ENCODE measurements at regions not wholly inside any gene's neighbourhood (a gene's known extent, or its start where the extent isn't known, plus 50 kb on each side); places are given as distances from the start of the nearest gene placed in this dataset.

DNA sequence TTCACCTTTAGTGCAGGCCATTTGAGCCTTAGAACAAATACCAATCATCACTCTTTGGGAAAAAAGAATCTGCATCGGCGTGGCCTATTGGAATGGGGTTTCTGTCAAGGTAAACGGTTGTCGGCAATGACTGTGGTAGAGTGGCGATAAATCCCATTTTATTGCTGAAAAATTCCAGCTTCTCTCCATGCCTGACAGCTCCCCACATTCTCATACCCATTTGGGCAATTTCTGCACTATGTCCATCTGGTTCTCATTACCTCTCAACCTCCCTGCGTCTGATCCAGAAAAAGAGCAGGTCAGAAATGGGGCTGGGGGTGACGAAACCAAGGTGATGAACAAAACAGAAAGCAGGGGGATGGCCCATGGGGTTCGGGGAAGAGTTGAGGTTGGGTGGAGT is 254.0 kb downstream of the MEIS1 start:
- ATAC-seq (ENCODE audit: poor library complexity) (no peak), DNase-seq (no peak)
- intact Hi-C loops (cut with DNase I) = no loop called here

DNA sequence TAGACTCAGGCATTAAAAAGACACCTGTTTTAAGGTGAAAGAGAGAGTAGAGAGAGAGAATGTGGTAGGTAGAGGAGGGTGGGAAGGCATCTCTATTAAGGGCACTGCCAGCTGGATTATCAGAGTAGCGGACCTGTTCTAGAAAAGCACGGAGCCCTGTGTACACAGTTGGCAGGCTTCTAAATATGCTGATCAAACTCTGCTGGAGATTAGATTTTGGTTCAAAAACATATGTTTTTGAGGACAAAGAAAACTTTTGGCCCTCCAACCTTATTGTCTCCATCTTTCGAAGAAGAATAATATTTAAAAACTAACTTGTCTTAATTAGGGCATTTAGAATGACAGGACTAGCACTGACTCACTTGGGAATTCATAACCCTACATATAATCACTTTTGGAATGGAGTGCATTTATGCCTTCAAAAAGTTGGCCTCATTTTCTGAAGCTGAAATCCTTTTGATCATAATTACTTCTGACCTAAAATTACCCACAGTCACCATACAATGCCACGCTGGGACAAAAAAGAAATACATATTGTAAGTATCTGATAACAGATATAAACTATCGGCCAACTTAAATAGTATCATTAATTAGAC is 254.6 kb downstream of the MEIS1 start:
- ATAC-seq (ENCODE audit: poor library complexity) (no peak), DNase-seq (no peak)
- intact Hi-C loops (cut with DNase I) = no loop called here

DNA sequence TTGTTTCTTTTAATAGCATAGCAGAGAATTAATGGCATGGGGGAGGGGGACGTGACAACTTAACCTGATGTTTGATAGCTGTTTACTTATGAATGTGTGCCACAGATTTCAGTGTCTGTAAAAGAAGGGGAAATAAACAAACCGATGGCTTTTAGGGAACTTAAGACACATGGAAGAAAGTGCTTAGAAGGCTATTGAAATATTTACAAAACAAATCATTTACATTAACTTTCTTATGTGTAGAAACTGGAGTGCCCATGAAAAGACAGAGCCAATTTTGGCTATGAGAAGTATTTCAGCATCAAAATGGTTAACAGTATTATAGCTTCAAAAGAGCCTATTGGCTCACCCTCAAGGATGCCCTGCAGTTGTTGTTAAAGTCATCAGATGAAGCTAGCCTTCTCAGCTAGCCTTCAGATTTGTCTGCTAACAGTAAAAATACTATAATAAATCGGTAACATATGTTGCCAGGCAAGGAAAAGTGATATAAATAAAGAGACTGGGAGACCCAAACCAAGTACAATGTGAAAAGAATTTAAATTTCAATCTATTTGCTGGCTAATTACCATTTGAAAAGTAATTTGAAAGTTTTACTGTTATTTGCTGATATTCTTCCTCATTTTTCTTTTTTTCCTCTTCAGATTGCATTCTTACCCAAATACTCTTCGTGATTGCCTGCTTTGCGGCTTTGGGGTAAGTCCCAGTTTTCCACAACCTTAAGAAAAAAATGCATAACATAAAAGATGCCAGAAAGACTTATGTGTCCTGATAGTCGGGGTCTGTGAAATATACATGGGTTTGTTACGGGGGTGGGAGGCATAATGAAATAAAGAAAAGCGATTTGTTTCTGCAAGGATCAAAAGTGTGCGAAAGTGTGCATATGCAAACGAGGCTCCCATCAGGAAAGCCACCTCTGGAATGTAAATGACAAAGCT is 256.4 kb downstream of the MEIS1 start:
- intact Hi-C loops (cut with DNase I) = no loop called here
- ATAC-seq (ENCODE audit: poor library complexity) = no peak
- no peak for DNase-seq

DNA sequence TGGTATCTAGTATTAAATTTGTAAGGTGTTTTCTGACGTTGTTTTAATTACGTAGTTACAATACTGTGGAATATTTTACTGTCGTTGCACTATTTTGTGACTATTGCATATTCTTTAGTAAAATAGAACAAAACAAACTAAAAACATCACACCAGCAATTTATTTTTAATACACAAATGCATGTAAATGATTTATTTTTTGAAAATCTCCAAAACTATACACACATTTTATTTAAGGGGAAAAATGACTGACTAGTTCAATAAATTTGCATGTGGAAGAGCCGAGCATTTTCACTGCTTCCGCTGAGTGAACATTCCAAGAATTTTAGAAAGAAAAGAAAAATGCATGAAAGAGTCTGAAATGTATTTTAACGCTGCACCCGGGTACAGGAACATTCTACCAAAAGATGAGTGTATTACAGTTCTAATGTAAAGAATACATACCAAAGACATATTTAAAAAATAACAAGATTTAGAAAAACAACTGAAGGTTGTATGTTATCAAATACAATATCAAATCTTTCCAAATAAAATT is 257.7 kb downstream of the MEIS1 start:
- no peak for ATAC-seq (ENCODE audit: poor library complexity)
- DNase-seq = no peak
- intact Hi-C loops (cut with DNase I) = no loop called here

DNA sequence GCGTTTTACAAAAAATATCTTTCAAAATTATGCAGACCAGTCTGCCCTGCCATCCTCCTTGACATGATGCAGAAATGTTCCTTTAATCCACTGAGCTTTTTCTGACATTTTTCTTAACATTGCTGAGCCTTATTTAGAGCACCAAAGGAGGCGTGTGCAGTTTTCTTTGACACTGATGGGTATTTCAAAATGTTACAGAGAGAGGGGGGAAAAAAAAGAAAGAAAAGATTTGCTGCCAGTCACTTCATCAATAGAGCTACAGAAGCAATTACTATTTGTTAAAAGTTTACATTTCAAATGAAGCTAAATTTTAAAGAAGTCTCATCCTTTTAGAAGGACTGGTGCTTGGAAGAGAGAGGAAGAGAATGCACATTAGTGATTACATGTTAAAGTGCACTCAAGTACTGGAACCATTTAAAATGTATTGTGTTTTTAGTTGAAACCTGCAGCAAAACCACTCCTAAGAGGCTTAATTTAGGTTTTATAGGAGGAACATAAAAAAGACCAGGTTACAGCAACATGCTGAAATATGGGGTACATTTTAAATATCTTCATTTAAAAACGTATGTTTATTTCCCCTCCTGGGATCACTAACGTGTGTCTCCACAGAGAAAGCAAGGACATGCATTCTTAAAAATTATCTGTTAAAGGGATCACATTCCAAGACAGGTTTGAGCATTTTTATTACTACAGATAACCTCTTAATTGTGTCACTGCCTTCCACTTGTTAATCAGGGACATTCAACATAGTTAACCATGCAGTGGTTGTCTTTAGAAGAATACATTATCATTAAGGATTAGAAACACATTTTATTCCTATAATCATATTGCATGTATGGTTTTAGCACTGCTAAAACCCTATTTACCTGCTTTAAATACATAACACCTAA is 258.4 kb downstream of the MEIS1 start:
- DNase-seq = no peak
- intact Hi-C loops (cut with DNase I) = no loop called here
- ATAC-seq (ENCODE audit: poor library complexity) = no peak

DNA sequence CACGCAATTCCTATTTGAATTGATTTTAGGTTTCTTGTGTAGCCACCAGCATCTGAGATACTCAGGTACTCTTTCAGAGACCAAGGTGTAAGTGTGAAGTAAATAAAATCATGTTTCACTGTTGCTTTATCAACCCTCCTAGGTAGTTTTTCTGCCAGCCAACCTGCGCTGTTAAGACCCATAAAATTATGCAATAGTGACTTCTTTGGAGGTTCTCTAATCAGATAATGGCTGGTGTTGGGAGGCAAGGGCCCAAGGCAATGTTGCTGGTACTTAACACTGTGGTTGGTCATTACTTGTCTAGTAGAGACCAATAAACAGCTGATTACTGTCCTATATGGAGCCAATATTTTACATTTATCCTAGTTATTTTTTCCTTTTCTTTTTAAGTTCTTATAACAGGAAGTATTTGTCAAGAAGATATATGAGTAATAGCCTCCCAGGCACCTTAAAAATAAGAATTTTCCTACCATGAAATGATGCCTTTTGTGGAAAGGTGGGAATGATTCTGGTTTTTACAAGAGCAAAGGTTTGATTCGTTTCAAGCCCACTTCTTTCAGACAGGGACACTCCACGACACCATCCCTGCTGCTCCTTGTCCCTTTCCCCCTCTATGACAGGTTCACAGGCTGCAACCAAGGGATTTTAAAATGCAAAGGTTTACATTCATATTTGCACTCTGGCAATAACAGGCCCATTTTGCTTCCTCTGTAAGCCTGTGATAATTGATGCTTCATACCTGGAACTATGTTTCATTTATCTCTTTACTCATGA is 259.3 kb downstream of the MEIS1 start:
- intact Hi-C loops (cut with DNase I) = no loop called here
- DNase-seq (no peak), ATAC-seq (ENCODE audit: poor library complexity) (no peak)

DNA sequence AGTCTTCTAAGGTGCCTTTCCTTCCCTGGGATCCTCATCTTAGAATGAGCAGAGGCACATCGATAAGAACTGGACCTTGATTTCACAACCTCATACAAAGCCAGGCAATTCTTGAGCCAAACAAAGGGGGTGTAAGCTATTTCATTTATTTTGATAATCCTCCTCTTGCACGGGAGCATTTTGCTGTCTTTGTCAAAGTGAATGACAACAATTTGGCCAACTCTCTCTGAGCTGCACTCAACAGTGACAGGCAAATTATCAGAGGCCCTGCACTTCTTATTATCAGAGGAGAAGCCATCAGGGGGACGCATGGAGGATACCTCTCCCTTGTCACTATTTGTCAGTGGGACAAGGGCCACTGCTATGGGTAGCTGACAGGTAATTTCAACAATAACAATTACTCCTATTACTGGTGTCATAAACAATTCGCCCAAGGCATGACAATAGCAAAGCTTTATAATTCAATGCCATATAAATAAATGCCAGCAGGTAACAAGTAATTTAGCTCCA is 260.4 kb downstream of the MEIS1 start:
- ATAC-seq (ENCODE audit: poor library complexity) (no peak), DNase-seq (no peak)
- intact Hi-C loops (cut with DNase I) = no loop called here

DNA sequence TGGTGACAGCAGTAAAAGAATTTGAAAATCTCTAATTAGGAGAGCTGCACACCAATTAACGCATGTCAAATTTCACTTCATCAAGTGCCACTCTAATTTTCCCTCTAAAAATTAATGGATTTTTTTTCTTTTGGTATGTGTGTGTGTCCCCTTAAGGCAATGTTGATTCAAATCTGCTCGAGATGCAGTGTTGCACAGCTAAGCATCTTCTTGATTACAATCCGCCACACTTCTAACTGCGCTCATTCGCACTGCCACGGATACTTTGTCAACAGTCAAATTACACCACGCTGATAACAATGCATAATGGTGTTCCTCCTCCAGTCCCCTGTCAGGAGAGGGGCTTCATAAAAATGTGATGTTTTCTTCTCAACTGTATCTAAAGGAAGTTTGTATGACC is 261.4 kb downstream of the MEIS1 start:
- ATAC-seq (ENCODE audit: poor library complexity) (no peak), DNase-seq (no peak)
- intact Hi-C loops (cut with DNase I) = no loop called here

DNA sequence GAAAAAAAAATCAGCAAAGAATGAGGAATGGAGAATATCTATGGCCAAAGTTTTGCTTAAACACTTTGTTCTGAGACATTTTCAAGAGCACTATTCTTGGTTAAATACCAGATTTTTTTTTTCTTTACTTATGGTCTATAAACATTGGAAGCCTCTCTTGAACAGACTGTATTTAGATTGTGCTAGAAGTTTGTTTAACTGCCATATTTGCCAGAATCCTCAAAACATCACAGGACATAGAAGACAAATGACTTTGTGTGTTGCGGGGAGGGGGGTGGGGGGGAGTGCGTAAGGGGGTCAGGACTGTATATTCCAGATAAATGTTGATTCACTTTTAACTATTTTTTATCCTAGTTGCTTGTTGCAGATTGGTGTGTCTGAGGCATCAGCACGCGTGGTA is 262.0 kb downstream of the MEIS1 start:
- DNase-seq (no peak), ATAC-seq (ENCODE audit: poor library complexity) (no peak)
- intact Hi-C loops (cut with DNase I) = no loop called here

DNA sequence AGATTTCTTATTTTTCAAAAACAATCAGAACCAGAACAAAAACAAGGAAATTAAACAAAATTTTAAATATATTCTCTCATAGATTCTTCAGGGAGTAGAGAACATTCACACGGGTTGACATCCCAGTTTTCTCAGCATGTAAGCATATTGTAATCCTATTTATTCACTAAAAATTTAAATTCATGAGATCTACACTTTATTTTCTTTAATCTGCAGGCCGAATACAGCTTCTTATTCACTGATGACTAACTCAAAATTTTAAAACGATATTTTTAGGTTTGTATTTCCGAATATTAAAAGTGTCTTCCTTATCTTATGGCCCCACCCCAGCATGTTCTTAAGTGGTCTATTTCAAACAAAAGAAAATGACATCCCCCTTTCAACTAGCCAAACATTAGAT is 262.4 kb downstream of the MEIS1 start:
- ATAC-seq (ENCODE audit: poor library complexity) (no peak), DNase-seq (no peak)
- intact Hi-C loops (cut with DNase I) = no loop called here

DNA sequence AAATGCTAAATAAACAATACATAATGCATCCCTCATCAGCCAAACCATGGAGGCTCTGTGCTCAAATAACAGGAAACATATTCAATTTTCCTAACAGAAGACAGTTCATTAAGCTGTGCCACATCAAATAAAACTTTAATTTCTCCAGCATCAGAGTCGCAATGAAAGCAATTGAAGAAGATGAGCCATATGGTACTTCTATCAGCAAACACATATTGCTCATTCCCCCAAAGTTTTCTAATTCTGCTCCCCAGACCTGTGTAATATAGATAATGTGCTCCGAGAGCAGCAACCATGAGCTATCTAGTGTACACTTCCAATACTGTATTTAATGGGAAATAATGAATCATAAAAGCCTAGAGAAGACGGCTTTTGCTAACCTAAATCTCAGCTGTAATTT is 263.2 kb downstream of the MEIS1 start:
- no peak for DNase-seq
- intact Hi-C loops (cut with DNase I) = no loop called here
- ATAC-seq (ENCODE audit: poor library complexity) = no peak

DNA sequence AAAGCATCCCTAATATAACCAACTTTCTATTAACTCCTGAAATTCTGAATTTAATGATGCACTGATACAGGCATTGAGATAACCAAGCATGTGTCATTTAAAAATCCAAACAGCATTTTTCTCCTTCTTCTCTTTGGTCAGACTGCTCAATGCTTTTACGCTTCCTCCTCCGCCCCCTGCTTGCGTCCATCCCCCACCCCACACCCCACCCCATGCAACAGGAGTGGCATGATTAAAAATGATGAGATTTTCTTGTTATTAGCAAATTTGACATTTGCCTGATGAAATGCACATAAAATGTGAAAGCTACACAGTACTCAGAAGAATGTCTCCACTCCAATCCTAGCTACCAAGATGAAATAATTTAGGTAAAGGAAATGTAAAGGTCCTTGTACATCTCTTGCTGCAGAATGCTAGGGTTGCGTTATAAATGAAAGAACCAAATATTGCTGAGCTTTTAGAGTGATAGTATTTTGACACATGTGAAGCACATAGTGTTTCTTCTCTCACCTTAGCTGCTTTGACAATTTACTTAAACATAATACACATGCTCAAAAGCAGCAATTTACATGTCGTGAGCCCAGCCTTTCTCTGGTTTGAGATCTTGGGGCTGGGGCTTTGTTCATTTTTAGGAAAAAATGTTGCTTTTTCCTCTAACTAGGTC is 263.8 kb downstream of the MEIS1 start:
- intact Hi-C loops (cut with DNase I) = no loop called here
- DNase-seq (no peak), ATAC-seq (ENCODE audit: poor library complexity) (no peak)

DNA sequence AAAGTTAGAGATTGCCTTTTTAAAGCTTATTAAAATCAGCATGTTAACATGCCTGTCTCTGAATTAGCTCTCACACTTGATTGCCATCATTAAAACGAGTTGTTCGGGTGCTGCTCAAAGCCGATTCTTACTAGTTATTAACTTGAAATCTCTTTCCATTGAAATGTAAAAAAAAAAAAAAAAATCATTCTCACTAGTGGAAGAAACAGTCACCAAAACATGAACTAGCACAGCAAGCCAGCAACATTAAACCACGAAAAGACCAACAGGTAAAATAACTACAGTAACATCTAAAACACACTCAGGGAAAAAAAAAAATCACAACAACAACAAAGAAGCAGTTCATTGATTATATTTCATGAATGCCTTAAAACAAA is 264.5 kb downstream of the MEIS1 start:
- DNase-seq (no peak), ATAC-seq (ENCODE audit: poor library complexity) (no peak)
- intact Hi-C loops (cut with DNase I) = no loop called here

DNA sequence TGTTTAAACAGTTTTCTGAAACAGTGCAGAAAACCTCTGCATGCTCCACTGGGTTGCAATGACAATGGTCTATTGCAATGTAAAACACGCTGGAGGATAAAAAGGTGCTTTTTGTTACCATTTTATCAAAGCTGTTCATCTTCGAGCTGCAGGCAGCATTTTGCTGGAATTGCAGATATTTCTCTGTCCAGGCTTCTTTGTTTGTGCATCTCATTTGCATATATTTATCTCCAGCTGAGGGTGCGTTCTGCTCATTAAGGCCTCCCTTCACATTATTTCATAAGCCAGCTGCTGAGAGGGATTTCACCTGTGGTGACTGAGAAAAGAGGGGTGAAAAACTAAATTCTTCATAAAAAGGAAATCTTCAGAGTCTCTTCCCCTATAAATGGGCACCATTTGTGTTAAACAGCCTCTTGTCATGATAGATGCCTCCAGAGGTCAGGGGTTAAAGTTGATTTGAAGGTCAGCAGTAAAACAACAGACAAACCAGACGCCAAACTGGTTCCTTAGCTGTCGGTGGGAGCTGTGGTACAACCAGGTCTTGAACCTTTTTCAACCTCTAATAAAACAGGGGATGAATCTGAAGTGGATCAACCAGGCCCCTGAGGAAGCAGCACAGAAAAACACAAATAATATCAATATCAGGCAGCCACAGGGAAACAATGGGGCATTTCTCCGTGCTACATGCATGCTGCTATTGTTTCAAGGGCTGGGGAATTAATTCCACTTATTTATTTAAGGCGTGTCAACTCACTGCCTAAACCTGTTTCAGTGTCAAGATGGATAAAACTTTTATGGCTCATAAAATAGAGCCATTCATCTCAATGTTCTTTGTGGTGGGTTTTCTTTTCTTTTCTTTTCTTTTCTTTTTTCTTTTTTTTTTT is 265.1 kb downstream of the MEIS1 start:
- no peak for ATAC-seq (ENCODE audit: poor library complexity)
- no peak for DNase-seq
- intact Hi-C loops (cut with DNase I) = no loop called here

DNA sequence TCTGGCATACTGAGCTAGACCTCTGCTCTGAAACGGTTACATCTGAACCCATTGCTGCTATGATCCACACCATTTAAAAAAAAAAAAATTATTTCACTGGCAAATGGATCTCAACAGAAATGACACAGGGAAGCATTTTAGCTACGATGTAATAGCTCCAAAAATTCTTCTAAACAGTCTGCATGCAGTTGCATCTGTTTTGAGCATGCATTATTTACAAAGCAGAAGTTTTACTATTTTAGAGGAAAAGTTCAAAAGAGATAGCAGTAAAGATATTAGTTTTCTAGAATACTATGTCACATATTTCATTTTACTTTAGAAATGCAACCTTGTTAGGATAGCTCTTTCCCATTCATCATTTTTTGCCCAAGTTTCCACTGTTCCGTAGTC is 265.7 kb downstream of the MEIS1 start:
- no peak for DNase-seq
- ATAC-seq (ENCODE audit: poor library complexity) = no peak
- intact Hi-C loops (cut with DNase I) = no loop called here

DNA sequence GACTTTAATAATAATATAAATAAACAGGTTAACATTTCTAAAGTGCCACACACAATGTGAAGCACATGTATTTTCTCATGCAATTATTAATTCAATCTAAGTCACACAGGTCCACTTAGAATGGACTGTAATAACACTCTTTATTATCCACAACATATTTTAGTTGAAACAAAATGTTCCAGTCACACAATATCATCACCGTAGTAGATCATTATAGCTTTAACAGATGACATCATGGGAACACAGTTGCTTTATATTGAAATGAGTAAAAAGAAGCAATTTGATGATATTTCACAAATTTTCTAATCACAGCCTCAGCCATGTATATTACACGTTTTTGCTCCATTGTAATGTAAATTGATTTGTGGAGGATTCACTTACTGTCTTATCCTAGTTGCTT is 266.3 kb downstream of the MEIS1 start:
- DNase-seq = no peak
- ATAC-seq (ENCODE audit: poor library complexity) = no peak
- intact Hi-C loops (cut with DNase I) = no loop called here

DNA sequence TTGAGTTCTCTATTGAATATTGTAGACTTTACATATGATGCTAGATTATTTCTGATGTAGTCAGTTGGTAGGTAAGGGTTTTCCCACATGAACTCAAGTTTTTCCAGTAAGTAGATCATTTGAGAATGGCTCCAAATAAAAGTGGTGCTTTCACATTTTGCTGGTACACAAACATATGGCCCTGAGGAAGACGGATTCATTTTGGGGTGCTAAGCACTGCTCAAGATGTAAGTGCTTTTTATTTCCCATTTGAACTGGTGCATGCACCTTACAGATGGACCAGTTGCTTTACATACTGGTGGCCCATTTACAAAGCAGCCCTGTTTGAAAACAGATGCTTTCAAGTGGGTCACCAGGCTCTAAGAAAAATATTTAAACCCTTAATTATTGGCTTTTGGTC is 266.7 kb downstream of the MEIS1 start:
- intact Hi-C loops (cut with DNase I) = no loop called here
- ATAC-seq (ENCODE audit: poor library complexity) = no peak
- DNase-seq = no peak
